Endothelial cell (in vitro differentiated cells): ENCODE measurements at regions not wholly inside any gene's neighbourhood (a gene's known extent, or its start where the extent isn't known, plus 50 kb on each side); places are given as distances from the start of the nearest gene placed in this dataset.

ENCODE experiments used
- DNase-seq: peaks from one replicate; pipeline ENCODE4 v3.0.0; 2021; ENCODE audit warnings: low spot score
- H3K27ac Mint-ChIP-seq: one replicate; pipeline ENCODE4 v1.8.0; 2021; ENCODE audit warnings: mixed read lengths, inconsistent platforms; ENCODE audit not compliant: unreplicated experiment
- H3K27me3 Mint-ChIP-seq: one replicate; pipeline ENCODE4 v1.8.0; 2021; ENCODE audit warnings: mild to moderate bottlenecking, moderate library complexity, mixed read lengths, inconsistent platforms; ENCODE audit not compliant: unreplicated experiment
- H3K36me3 Mint-ChIP-seq: one replicate; pipeline ENCODE4 v1.8.0; 2021; ENCODE audit warnings: mild to moderate bottlenecking, low read depth, mixed read lengths, inconsistent platforms; ENCODE audit not compliant: unreplicated experiment
- H3K4me1 Mint-ChIP-seq: one replicate; pipeline ENCODE4 v1.8.0; 2021; ENCODE audit warnings: mild to moderate bottlenecking, mixed read lengths, inconsistent platforms; ENCODE audit not compliant: unreplicated experiment
- H3K4me3 Mint-ChIP-seq: one replicate; pipeline ENCODE4 v1.8.0; 2021; ENCODE audit warnings: mild to moderate bottlenecking, mixed read lengths, inconsistent platforms; ENCODE audit not compliant: unreplicated experiment
- H3K9me3 Mint-ChIP-seq: one replicate; pipeline ENCODE4 v1.8.0; 2021; ENCODE audit warnings: mixed read lengths, inconsistent platforms; ENCODE audit not compliant: unreplicated experiment
- TF ChIP-seq, protein P1 (sequence below): fragments of 200-600 bp; sonication (generic); IDR thresholded peaks from one replicate; pipeline ENCODE4 v1.5.0; 2021; ENCODE audit warnings: antibody characterized with exemption; ENCODE audit not compliant: unreplicated experiment

DNA sequence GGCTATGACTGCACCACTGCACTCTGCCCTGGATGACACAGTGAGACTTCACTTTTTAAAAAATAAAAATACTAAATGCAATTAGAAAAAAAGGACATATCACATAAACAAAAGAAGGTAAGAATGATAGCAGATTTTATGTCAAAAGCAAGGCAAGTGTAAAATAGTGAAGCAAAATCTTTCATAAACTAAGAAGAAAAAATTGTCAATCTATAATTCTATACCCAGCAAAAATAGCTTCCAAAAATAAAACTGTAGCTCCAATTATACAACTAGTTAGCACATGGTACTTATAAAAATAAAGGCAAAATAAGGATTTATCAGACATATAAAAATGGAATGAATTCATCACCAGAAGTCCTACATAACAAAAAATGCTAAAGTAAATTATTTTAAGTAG is 85.4 kb upstream of the SVIL start:
- no peak for DNase-seq
- Mint-ChIP-seq H3K36me3 (peaks cover 10% of the 10 kb centered on the region), H3K4me3 (no peak overlapping the region), H3K27ac (no peak overlapping the region), H3K27me3 (peaks cover 3% of the 10 kb centered on the region), H3K9me3 (no peaks in the 10 kb centered on the region), H3K4me1 (peaks cover 18% of the 10 kb centered on the region)
- TF ChIP-seq, protein P1, sequence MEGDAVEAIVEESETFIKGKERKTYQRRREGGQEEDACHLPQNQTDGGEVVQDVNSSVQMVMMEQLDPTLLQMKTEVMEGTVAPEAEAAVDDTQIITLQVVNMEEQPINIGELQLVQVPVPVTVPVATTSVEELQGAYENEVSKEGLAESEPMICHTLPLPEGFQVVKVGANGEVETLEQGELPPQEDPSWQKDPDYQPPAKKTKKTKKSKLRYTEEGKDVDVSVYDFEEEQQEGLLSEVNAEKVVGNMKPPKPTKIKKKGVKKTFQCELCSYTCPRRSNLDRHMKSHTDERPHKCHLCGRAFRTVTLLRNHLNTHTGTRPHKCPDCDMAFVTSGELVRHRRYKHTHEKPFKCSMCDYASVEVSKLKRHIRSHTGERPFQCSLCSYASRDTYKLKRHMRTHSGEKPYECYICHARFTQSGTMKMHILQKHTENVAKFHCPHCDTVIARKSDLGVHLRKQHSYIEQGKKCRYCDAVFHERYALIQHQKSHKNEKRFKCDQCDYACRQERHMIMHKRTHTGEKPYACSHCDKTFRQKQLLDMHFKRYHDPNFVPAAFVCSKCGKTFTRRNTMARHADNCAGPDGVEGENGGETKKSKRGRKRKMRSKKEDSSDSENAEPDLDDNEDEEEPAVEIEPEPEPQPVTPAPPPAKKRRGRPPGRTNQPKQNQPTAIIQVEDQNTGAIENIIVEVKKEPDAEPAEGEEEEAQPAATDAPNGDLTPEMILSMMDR = no peak

DNA sequence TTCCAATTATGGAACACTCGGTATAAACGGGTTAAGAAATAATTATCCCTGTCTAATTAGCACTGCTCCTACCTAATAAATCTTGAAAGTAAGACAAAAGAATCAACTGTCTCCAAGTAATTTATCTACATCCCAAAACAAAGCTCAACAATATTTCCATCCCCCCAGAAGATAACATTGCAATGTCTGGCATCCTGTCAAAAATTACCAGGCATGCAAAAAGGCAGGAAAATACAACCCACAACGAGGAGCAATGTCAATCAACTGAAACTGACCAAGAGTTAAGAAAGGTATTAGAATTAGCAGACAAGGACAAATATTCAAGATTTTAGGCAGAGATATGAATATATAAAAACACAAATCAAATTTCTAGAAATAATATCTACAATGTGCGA is 84.5 kb upstream of the SVIL start:
- Mint-ChIP-seq H3K36me3 (peaks cover 13% of the 10 kb centered on the region), H3K4me3 (no peak overlapping the region), H3K9me3 (no peaks in the 10 kb centered on the region), H3K27me3 (peaks cover 3% of the 10 kb centered on the region), H3K27ac (no peak overlapping the region), H3K4me1 (peaks cover 11% of the 10 kb centered on the region)
- DNase-seq = no peak
- TF ChIP-seq, protein P1 = no peak

DNA sequence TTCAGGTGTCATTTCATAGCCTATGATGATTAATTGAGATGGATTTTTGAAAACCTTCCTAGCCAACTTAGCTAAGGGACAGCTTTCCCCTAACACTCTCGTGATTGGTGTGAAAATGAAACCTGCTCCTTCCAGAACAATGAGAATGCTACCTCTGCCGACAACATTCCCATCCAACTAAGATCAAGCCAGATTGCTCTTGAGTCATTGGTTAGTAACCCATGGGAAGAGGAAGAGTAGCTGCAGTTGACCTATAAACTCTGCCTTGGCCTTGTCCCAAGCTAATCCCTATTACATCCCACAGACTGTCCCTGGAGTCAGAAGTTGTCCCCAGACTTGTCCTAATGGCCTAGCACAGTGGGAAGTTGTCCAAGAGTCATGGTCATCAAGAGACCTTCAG is 80.5 kb upstream of the SVIL start:
- Mint-ChIP-seq H3K27me3 (peaks cover 6% of the 10 kb centered on the region), H3K4me1 (peaks cover 13% of the 10 kb centered on the region), H3K27ac (no peak overlapping the region), H3K4me3 (no peak overlapping the region), H3K36me3 (peaks cover 29% of the 10 kb centered on the region), H3K9me3 (no peaks in the 10 kb centered on the region)
- DNase-seq = no peak
- TF ChIP-seq, protein P1 = no peak

DNA sequence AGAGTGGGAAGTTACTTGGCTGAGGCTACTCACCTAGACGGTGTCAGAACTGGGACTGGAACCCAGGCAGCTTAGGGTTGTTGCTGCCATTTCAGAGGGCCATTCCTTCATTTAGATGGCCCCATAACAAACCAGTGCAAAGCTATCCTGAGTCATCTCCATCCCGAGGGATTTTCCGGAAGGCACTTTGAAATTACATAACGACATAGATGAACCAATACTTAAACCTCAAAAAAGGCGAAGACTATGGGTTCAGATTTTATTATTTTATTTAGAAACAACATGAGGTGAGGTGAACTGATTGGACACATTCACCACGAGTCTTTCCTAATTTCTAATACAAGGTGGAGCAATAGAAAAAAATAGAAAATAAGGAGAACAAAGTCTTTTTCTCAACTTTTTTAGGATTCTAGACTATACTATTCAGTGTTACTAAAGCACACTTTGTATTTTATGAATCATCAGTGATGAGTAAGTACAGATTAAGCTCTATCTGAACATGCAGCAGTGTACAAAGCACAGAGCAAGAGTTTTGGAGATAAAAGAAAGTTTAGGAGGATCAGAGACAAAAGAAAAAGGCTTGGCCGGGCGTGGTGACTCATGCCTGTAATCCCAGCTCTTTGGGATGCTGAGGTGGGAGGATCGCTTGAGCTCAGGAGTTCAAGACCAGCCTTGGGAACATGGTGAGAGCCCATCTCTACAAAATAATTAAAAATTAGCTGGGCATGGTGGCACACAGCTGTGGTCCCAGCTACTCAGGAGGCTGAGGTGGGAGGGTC is 79.5 kb upstream of the SVIL start:
- peaks cover 28% of the 10 kb centered on the region for H3K36me3 Mint-ChIP-seq
- DNase-seq = no peak
- H3K27me3 Mint-ChIP-seq = peaks cover 5% of the 10 kb centered on the region
- H3K4me3 Mint-ChIP-seq = peak overlapping the region; percentile 33
- no peak overlapping the region for H3K27ac Mint-ChIP-seq
- no peaks in the 10 kb centered on the region for H3K9me3 Mint-ChIP-seq
- TF ChIP-seq, protein P1 = no peak
- H3K4me1 Mint-ChIP-seq = peaks cover 12% of the 10 kb centered on the region

DNA sequence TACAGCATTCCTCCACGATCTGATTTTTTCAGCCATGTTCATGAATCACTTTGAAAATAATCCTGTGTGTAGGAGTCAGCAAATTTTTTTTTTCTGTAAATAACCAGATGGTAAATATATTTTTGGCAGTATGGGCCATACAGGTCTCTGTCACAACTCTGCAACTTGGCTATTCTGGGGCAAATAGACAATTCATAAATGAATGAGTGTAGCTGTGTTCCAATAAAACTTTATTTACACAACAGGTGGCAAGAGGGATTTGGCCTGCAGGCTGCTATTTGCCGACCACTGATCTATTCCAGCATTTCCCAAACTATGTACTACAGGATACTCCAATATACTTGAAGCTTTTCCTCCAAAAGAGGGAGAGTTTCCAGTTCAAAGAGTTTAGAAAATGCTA is 78.7 kb upstream of the SVIL start:
- H3K27ac Mint-ChIP-seq = no peak overlapping the region
- H3K36me3 Mint-ChIP-seq = peaks cover 27% of the 10 kb centered on the region
- TF ChIP-seq, protein P1 = no peak
- peaks cover 10% of the 10 kb centered on the region for H3K4me1 Mint-ChIP-seq
- peaks cover 5% of the 10 kb centered on the region for H3K27me3 Mint-ChIP-seq
- H3K9me3 Mint-ChIP-seq = no peaks in the 10 kb centered on the region
- DNase-seq = no peak
- no peak overlapping the region for H3K4me3 Mint-ChIP-seq
